Suprapubic skin (tissue), 3 donors: ENCODE measurements at regions not wholly inside any gene's neighbourhood (a gene's known extent, or its start where the extent isn't known, plus 50 kb on each side); places are given as distances from the start of the nearest gene placed in this dataset.

Experiments
- EP300 ChIP-seq: sonication (generic); formaldehyde crosslinking; IDR thresholded peaks from one replicate; pipeline ENCODE4 v1.6.1; 2017; ENCODE audit warnings: antibody characterized with exemption
- TF ChIP-seq, protein P1 (sequence below), 2 donors: fragments of 200-600 bp in 1 of 2; fragments of 450-650 bp in 1 of 2; sonication (generic) in 1 of 2; IDR thresholded peaks; one replicate each; pipeline ENCODE4 v1.5.1; 2016 to 2019; ENCODE audit warnings: antibody characterized with exemption in 2 of 2, mild to moderate bottlenecking in 1 of 2, moderate library complexity in 1 of 2

DNA sequence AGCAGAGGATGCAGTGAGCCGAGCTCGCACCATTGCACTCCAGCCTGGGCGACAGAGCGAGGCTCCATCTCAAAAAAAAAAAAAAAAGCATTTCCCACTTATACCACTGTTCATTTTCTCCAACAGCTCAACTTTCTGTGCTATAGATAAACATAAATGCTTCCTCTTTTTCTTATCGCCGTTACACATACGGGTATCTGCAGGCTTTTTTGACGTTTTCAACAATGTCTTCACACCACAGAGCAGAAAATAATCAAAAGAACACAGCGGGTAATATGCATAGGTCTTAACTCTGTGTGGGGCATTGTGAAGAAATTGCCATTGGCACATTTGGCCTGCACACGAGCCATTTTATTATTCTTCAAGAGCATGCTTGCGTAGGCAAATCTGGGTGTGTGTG is 86.4 kb downstream of the CAPZA3 start:
- TF ChIP-seq, protein P1, sequence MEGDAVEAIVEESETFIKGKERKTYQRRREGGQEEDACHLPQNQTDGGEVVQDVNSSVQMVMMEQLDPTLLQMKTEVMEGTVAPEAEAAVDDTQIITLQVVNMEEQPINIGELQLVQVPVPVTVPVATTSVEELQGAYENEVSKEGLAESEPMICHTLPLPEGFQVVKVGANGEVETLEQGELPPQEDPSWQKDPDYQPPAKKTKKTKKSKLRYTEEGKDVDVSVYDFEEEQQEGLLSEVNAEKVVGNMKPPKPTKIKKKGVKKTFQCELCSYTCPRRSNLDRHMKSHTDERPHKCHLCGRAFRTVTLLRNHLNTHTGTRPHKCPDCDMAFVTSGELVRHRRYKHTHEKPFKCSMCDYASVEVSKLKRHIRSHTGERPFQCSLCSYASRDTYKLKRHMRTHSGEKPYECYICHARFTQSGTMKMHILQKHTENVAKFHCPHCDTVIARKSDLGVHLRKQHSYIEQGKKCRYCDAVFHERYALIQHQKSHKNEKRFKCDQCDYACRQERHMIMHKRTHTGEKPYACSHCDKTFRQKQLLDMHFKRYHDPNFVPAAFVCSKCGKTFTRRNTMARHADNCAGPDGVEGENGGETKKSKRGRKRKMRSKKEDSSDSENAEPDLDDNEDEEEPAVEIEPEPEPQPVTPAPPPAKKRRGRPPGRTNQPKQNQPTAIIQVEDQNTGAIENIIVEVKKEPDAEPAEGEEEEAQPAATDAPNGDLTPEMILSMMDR (IDR thresholded peaks at IDR 0.05): no peak
- TF ChIP-seq EP300: no peak
